ENCODE measurements at regions not wholly inside any gene's neighbourhood (a gene's known extent, or its start where the extent isn't known, plus 50 kb on each side); places are given as distances from the start of the nearest gene placed in this dataset.

- DNase-seq, result peak; percentile 45
Observed at GRCh38 chr6:127641905-127642304, 64.9 kb downstream of the C6orf58 start.
